HCT116 (cell line): ENCODE measurements at regions not wholly inside any gene's neighbourhood (a gene's known extent, or its start where the extent isn't known, plus 50 kb on each side); places are given as distances from the start of the nearest gene placed in this dataset.

ENCODE experiments used
- ATF3 ChIP-seq: IDR thresholded peaks from 2 replicates; pipeline ENCODE4 v1.6.1; 2012
- CEBPB ChIP-seq: IDR thresholded peaks from 2 replicates; pipeline ENCODE4 v1.6.1; 2012; ENCODE audit warnings: low read depth
- EGR1 ChIP-seq: IDR thresholded peaks from 2 replicates; pipeline ENCODE4 v1.6.1; 2012; ENCODE audit warnings: low read depth
- EZH2 ChIP-seq: fragments of 200-600 bp; sonication (generic); IDR thresholded peaks from 2 replicates; pipeline ENCODE4 v1.6.1; 2017; ENCODE audit warnings: antibody characterized with exemption, mixed run types
- EZH2phosphoT487 ChIP-seq: fragments of 200-600 bp; IDR thresholded peaks from 2 replicates; pipeline ENCODE4 v1.6.1; 2018; ENCODE audit warnings: antibody characterized with exemption, borderline replicate concordance
- POLR2A ChIP-seq: IDR thresholded peaks from 2 replicates; pipeline ENCODE4 v1.7.0; 2011; ENCODE audit warnings: borderline replicate concordance; ENCODE audit not compliant: insufficient read depth, insufficient read length; ENCODE audit errors: extremely low read depth
- POLR2AphosphoS5 ChIP-seq: IDR thresholded peaks from 2 replicates; pipeline ENCODE4 v1.6.1; 2011; ENCODE audit warnings: mild to moderate bottlenecking, low read depth, low read length, moderate library complexity
- YY1 ChIP-seq: IDR thresholded peaks from 2 replicates; pipeline ENCODE4 v1.6.1; 2011; ENCODE audit warnings: low read length, low read depth, moderate library complexity, mild to moderate bottlenecking; ENCODE audit not compliant: insufficient replicate concordance; ENCODE audit errors: extremely low read depth
- ZNF274 ChIP-seq: fragments of 200-500 bp; sonication (Bioruptor generic); IDR thresholded peaks from 2 replicates; pipeline ENCODE4 v1.6.1; 2014; ENCODE audit warnings: mild to moderate bottlenecking, low read depth, low read length, inconsistent platforms
- TF ChIP-seq, protein P1 (sequence below), 3 experiments: fragments of 200-600 bp in 1 of 3; sonication (generic) in 1 of 3; IDR thresholded peaks in 2 of 3; conservative IDR thresholded peaks in 1 of 3; 2 replicates each; pipeline ENCODE4 v1.5.1; 2012 to 2017; ENCODE audit warnings: low read depth in 2 of 3, low read length in 2 of 3, antibody characterized with exemption in 1 of 3, borderline replicate concordance in 1 of 3, control low read depth in 1 of 3, mild to moderate bottlenecking in 1 of 3, mixed read lengths in 1 of 3, mixed run types in 1 of 3, moderate library complexity in 1 of 3; ENCODE audit not compliant: insufficient read depth in 1 of 3

GRCh38 chr7:153537271-153537670, 514.9 kb upstream of the DPP6 start:
- TF ChIP-seq, protein P1, sequence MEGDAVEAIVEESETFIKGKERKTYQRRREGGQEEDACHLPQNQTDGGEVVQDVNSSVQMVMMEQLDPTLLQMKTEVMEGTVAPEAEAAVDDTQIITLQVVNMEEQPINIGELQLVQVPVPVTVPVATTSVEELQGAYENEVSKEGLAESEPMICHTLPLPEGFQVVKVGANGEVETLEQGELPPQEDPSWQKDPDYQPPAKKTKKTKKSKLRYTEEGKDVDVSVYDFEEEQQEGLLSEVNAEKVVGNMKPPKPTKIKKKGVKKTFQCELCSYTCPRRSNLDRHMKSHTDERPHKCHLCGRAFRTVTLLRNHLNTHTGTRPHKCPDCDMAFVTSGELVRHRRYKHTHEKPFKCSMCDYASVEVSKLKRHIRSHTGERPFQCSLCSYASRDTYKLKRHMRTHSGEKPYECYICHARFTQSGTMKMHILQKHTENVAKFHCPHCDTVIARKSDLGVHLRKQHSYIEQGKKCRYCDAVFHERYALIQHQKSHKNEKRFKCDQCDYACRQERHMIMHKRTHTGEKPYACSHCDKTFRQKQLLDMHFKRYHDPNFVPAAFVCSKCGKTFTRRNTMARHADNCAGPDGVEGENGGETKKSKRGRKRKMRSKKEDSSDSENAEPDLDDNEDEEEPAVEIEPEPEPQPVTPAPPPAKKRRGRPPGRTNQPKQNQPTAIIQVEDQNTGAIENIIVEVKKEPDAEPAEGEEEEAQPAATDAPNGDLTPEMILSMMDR (IDR thresholded peaks at IDR 0.05 in 2 of 3, conservative IDR thresholded peaks at IDR 0.05 in 1 of 3; ENCODE audit: borderline replicate concordance in 1 of 3, insufficient read depth in 1 of 3, low read depth in 2 of 3, low read length in 2 of 3), result no peak
- TF ChIP-seq EGR1, result no peak
- TF ChIP-seq POLR2A, result no peak
- no peak for TF ChIP-seq YY1
- no peak for TF ChIP-seq ZNF274
- TF ChIP-seq POLR2AphosphoS5, result no peak
- TF ChIP-seq ATF3, result no peak
- TF ChIP-seq EZH2phosphoT487, result no peak
- TF ChIP-seq EZH2, result no peak
- no peak for TF ChIP-seq CEBPB
